Cardiac septum (tissue), 1 donor: ENCODE measurements at regions not wholly inside any gene's neighbourhood (a gene's known extent, or its start where the extent isn't known, plus 50 kb on each side); places are given as distances from the start of the nearest gene placed in this dataset.
"Not testable (repeated sequence)": the region's sequence is repeated elsewhere in the genome, so short reads cannot be mapped to it uniquely, and the experiment has no call there.

Experiments
- DNase-seq: peaks from one replicate; pipeline ENCODE4 v3.0.0-alpha.2; 2020; ENCODE audit warnings: low spot score
- intact Hi-C: fragments of 100-400 bp; cut with DNase I; formaldehyde crosslinking; loops from one replicate; pipeline ENCODE4 v1.14.0; 2022
- donor health status: DM: no; HTN: no; CAD: no.

- intact Hi-C loops = no loop called here
- DNase-seq = no peak
These were observed 364.4 kb downstream of the CD109 start for GRCh38 chr6:74060354-74060753.

GRCh38 chr6:74058606-74059005 lies 362.6 kb downstream of the CD109 start:
- DNase-seq = no peak
- intact Hi-C loops = no loop called here

- DNase-seq = no peak
- intact Hi-C loops = no loop called here
These were observed 361.3 kb downstream of the CD109 start for GRCh38 chr6:74057326-74057725.

- intact Hi-C loops = no loop called here
- no peak for DNase-seq
These were observed 358.2 kb downstream of the CD109 start for GRCh38 chr6:74054190-74054589.

GRCh38 chr6:74050921-74051320 lies 354.9 kb downstream of the CD109 start:
- no peak for DNase-seq
- intact Hi-C loops = no loop called here

GRCh38 chr6:74048387-74048786 lies 352.4 kb downstream of the CD109 start:
- no peak for DNase-seq
- intact Hi-C loops = no loop called here

- DNase-seq = no peak
- intact Hi-C loops = loop anchor here (5.0 kb wide), 1 partner anchor 42 kb away; no protein-coding TSS in a partner anchor
These were observed 348.6 kb downstream of the CD109 start for GRCh38 chr6:74044417-74045096.

GRCh38 chr6:74041420-74041819 lies 345.4 kb downstream of the CD109 start:
- no peak for DNase-seq
- intact Hi-C loops = loop anchor here (5.0 kb wide), 1 partner anchor 39 kb away; no protein-coding TSS in a partner anchor

- no peak for DNase-seq
- intact Hi-C loops = no loop called here
These were observed 322.8 kb downstream of the CD109 start for GRCh38 chr6:74018825-74019224.

GRCh38 chr6:74015427-74015826 lies 319.4 kb downstream of the CD109 start:
- no peak for DNase-seq
- intact Hi-C loops = no loop called here

- intact Hi-C loops = loop anchor here (5.0 kb wide), 1 partner anchor 41 kb away; no protein-coding TSS in a partner anchor
- DNase-seq = no peak
These were observed 304.9 kb downstream of the CD109 start for GRCh38 chr6:74000666-74001490.

GRCh38 chr6:73990609-73991238 lies 294.7 kb downstream of the CD109 start:
- DNase-seq, intact Hi-C loops: not testable (repeated sequence)

GRCh38 chr6:73989428-73989827 lies 293.4 kb downstream of the CD109 start:
- intact Hi-C loops = no loop called here
- no peak for DNase-seq

- no peak for DNase-seq
- intact Hi-C loops = no loop called here
These were observed 289.9 kb downstream of the CD109 start for GRCh38 chr6:73985891-73986290.

GRCh38 chr6:73984571-73985210 lies 288.7 kb downstream of the CD109 start:
- no peak for DNase-seq
- intact Hi-C loops = no loop called here

GRCh38 chr6:73983367-73983766 lies 287.4 kb downstream of the CD109 start:
- intact Hi-C loops = no loop called here

GRCh38 chr6:73980096-73980495 lies 284.1 kb downstream of the CD109 start:
- intact Hi-C loops = no loop called here
- DNase-seq = no peak

More at GRCh38 chr6:73983367-73983766, 287.4 kb downstream of the CD109 start:
- no peak for DNase-seq

- DNase-seq = no peak
- intact Hi-C loops = no loop called here
These were observed 282.3 kb downstream of the CD109 start for GRCh38 chr6:73978330-73978729.

- intact Hi-C loops, DNase-seq: not testable (repeated sequence)
These were observed 276.5 kb downstream of the CD109 start for GRCh38 chr6:73972518-73972917.
